Cardiac fibroblast (primary cell): ENCODE measurements at regions not wholly inside any gene's neighbourhood (a gene's known extent, or its start where the extent isn't known, plus 50 kb on each side); places are given as distances from the start of the nearest gene placed in this dataset.

ENCODE experiments used
- DNase-seq, 2 donors: peaks; one replicate each; pipeline versions ENCODE4 v3.0.0 to v3.0.0-alpha.2; 2010; ENCODE audit warnings: low read depth in 2 of 2
- H3K4me3 ChIP-seq, 2 donors: replicated peaks in 1 of 2; 1 replicate in 1 of 2; 2 replicates in 1 of 2; pipeline ENCODE4 v1.5.1; 2011; ENCODE audit warnings: low read depth in 2 of 2, low read length in 2 of 2, mild to moderate bottlenecking in 2 of 2, moderate library complexity in 1 of 2
- CTCF ChIP-seq: IDR thresholded peaks from one replicate; pipeline ENCODE4 v1.5.1; 2011; ENCODE audit warnings: low read depth, mild to moderate bottlenecking, low read length, inconsistent platforms

DNA sequence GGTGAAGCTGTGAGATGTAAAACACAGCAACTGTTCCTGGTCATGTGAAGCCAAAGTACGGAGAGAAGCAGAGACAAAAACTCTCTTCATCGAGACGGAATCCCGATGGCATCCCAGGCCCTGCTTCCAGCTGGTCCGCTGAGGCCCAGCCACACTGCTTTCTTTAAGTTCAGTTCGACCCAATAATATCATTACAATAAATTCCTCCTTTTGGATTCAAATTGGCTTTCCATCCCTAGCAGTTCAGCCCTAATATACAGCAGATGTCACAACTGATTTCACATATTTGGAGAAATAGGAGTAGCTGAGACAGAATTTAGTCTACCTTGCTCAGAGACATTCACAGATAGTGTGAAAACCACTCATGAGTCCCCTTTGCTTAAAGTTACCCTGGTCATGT, 98.3 kb upstream of the SPRY1 start:
- TF ChIP-seq CTCF, result no peak
- no peak for DNase-seq
- no peak overlapping the region for H3K4me3 ChIP-seq

DNA sequence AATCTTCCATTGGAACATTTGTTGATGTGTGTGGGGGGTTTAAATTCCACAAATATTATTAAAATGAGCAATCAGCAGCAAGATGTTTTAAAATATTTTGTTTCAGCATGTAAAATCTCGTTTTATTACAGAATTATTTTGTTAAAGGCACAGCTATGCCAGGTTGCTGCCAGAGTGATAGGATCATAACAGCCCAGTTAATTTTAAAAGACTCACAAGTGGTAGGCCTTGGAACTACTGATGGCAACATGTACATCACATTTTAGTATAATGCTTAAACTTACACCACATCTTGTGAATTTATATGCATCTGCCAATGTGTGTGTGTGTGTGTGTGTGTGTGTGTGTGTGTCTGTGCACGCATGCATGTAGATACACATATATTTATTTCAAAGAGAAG, 97.8 kb upstream of the SPRY1 start:
- peak in 1 of 2 donors; percentile 57 for DNase-seq
- no peak for TF ChIP-seq CTCF
- H3K4me3 ChIP-seq, result no peak overlapping the region

- DNase-seq, result peak; percentile 87 to 95
- no peak for TF ChIP-seq CTCF
- H3K4me3 ChIP-seq, result no peak overlapping the region
Measured at GRCh38 chr4:123299212-123299691, 97.3 kb upstream of the SPRY1 start.

DNA sequence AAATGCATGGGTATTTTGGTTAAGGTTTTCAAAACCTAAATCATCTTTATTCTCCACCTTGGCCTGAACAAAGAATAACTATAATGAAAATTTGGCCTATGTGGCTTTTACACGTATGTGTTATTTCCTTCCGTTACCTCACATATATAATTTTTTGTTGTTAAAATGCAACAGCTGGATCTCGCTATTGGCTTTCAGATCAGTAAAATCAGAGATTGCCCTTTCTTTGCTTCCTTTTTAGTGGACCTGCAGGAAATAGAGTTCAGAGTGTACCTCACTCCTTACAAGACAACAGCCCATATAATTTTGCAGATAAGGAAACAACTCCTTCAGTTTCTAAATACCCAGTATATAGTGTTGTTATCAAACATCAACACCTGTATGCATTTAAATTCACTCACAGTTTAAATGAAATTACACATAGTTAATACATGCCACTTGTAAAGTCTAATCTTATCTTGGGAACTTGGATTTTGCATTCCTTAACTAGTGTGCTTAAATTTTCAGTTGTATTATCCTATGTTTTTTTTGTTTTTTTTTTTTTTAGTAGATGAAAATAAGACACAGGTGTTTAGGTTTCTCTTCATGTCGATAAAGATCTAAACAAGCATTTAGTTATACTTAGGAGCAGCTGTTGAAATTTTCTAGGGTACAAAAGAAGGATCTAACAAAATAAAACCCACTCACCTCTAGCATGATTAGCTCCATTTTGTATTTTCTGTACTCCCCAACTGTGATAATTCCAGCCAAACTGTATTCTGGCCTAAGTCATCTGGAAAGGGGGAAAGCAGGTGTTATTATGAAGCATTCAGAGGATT, 96.2 kb upstream of the SPRY1 start:
- H3K4me3 ChIP-seq, result no peak overlapping the region
- no peak for DNase-seq
- TF ChIP-seq CTCF, result no peak

DNA sequence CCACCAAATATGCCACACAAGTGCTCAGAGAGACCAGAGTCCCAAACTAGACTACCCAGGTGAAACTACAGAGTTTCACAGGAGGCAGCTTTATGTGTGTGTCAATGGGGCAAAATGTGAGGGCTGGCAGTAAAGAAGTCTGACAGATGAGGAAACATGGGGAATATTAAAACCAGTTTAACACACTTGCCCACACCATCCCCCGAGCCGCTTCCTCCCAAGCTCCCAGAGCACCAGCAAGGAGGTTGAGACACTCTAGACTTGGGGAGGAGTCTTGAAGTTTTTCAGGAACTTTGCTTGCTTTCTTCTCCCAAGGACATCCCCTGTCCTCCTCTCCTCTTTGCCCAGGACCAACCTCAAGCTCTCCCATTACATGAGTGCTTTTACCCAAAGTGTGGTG, 94.7 kb upstream of the SPRY1 start:
- TF ChIP-seq CTCF, result no peak
- H3K4me3 ChIP-seq, result no peak overlapping the region
- DNase-seq, result no peak

DNA sequence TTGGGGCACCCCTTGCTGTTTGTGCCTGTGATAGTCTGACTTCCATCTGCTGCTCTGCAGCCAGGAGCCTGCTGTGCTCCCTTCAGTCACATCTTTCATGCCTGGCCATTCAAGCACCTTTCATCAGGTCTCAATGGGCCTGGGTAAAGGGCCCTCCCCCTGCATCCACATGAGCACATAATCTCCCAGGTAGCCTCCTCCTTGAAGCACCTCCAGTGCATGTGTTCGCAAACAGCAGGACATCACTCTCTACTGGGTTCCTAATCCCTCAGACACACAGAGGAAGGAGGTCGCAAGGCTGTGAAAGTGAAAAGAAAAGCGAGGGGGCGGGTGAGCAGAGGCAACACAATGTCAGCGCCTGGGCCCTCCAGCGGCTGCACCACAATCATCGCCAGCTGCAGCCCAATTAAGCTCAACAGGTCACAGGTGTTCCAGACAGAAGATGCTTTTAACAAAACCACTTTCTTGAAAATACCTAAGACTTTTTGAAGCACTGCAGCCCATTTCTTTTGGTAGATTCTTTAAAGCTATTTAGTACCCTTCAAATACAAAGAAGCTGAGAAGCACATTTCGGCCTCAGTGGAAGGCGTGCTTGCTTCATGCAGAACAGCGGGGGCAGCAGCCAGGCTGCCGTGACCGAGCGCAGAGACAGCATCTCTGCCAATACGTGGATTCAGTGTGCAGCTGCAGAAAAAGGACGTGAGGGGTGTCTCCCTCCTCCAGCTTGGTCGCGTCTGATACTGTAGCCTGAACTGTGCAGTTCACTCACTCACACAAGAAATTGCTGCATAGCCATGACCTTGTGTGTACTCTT, 92.2 kb upstream of the SPRY1 start:
- TF ChIP-seq CTCF, result no peak
- no peak overlapping the region for H3K4me3 ChIP-seq
- no peak for DNase-seq
